GM19240 (cell line): ENCODE measurements at regions not wholly inside any gene's neighbourhood (a gene's known extent, or its start where the extent isn't known, plus 50 kb on each side); places are given as distances from the start of the nearest gene placed in this dataset.

Experiments
- DNase-seq: peaks from one replicate; pipeline ENCODE4 v3.0.0; 2011; ENCODE audit warnings: low spot score; ENCODE audit not compliant: insufficient read length

- no peak for DNase-seq
These were observed 95.3 kb upstream of the MTPN start for GRCh38 chr7:136072447-136072846.

GRCh38 chr7:136070736-136071505 lies 93.8 kb upstream of the MTPN start:
- no peak for DNase-seq

GRCh38 chr7:136069840-136070529 lies 92.8 kb upstream of the MTPN start:
- no peak for DNase-seq

- no peak for DNase-seq
These were observed 90.1 kb upstream of the MTPN start for GRCh38 chr7:136067277-136067676.

- no peak for DNase-seq
These were observed 89.4 kb upstream of the MTPN start for GRCh38 chr7:136066304-136067143.

- no peak for DNase-seq
These were observed 87.6 kb upstream of the MTPN start for GRCh38 chr7:136064627-136065237.

GRCh38 chr7:136064081-136064480 lies 86.9 kb upstream of the MTPN start:
- no peak for DNase-seq

- DNase-seq: no peak
These were observed 86.1 kb upstream of the MTPN start for GRCh38 chr7:136063326-136063666.

GRCh38 chr7:136062625-136063325 lies 85.6 kb upstream of the MTPN start:
- no peak for DNase-seq

- DNase-seq: no peak
These were observed 84.3 kb upstream of the MTPN start for GRCh38 chr7:136061433-136061832.

GRCh38 chr7:136058546-136058945 lies 81.4 kb upstream of the MTPN start:
- DNase-seq: no peak

GRCh38 chr7:136057509-136057908 lies 80.3 kb upstream of the MTPN start:
- DNase-seq: no peak

GRCh38 chr7:136056651-136057231 lies 79.6 kb upstream of the MTPN start:
- no peak for DNase-seq

- no peak for DNase-seq
These were observed 78.1 kb upstream of the MTPN start for GRCh38 chr7:136055266-136055665.

- no peak for DNase-seq
These were observed 76.7 kb upstream of the MTPN start for GRCh38 chr7:136053689-136054485.

GRCh38 chr7:136051203-136051928 lies 74.2 kb upstream of the MTPN start:
- no peak for DNase-seq

GRCh38 chr7:136050462-136050847 lies 73.3 kb upstream of the MTPN start:
- no peak for DNase-seq

GRCh38 chr7:136049818-136050461 lies 72.8 kb upstream of the MTPN start:
- DNase-seq: no peak

GRCh38 chr7:136049117-136049516 lies 72.0 kb upstream of the MTPN start:
- DNase-seq: no peak
